ENCODE measurements at regions not wholly inside any gene's neighbourhood (a gene's known extent, or its start where the extent isn't known, plus 50 kb on each side); places are given as distances from the start of the nearest gene placed in this dataset.
"Not testable (repeated sequence)": the region's sequence is repeated elsewhere in the genome, so short reads cannot be mapped to it uniquely, and the experiment has no call there.

- H3K4me3 ChIP-seq (ENCODE audit: low read length): no peak overlapping the region
- no peak for DNase-seq (ENCODE audit: low read depth)
- TF ChIP-seq, protein P1, sequence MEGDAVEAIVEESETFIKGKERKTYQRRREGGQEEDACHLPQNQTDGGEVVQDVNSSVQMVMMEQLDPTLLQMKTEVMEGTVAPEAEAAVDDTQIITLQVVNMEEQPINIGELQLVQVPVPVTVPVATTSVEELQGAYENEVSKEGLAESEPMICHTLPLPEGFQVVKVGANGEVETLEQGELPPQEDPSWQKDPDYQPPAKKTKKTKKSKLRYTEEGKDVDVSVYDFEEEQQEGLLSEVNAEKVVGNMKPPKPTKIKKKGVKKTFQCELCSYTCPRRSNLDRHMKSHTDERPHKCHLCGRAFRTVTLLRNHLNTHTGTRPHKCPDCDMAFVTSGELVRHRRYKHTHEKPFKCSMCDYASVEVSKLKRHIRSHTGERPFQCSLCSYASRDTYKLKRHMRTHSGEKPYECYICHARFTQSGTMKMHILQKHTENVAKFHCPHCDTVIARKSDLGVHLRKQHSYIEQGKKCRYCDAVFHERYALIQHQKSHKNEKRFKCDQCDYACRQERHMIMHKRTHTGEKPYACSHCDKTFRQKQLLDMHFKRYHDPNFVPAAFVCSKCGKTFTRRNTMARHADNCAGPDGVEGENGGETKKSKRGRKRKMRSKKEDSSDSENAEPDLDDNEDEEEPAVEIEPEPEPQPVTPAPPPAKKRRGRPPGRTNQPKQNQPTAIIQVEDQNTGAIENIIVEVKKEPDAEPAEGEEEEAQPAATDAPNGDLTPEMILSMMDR (conservative IDR thresholded peaks at IDR 0.05; ENCODE audit: low read length): no peak
Measured at GRCh38 chr15:66885281-66885915, 180.0 kb upstream of the SMAD3 start.

DNA sequence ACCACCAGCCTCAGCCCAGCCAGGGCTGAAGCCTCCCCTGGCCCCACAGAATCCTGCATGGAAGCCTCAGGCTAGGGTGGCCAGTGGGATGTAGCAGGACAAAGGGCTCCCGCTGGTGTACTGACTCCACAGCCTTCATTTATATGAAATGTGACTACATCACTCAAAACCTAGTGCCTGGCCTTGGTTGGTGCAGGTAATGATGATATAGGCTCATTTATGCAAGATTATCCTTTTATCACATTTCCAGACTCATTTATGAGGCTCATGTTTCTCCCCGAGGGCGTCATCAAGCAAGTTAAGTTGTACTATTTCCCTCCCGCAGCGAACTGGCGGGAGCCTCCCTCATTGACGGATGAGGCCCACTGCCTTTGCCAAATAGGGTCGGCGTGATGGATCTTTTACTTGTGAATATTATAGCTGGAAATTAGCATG is 179.1 kb upstream of the SMAD3 start:
- TF ChIP-seq, protein P1 (conservative IDR thresholded peaks at IDR 0.05; ENCODE audit: low read length): no peak
- no peak for DNase-seq (ENCODE audit: low read depth)

DNA sequence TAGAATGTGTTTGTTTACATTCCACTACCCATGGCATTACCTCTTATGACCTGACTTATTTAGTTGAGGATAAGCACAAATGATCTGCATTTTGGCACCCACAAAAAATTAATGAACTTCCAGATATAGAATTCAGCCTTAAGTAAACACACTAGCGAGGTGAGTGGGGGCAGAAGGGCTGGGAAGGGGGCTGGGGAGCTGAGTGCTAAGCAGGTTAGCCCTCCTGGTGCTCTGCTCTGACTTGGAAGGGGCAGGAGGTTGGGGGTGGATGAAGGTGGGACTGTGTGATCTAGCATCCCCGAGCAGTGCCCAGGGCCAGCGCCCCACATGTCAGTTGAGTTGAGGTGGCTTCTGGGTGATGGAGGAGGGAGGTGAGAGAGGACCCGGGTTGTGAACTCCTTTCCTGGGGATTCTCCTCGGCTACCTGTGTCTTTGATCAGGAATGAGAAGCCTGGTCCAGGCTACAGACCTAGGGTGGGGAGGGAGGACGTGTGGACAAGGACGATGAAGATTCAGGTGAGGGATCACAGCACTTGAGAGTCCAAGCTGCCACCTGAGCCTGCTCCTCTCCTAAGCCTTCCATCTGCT is 178.6 kb upstream of the SMAD3 start:
- no peak for DNase-seq (ENCODE audit: low read depth)
- TF ChIP-seq, protein P1 (conservative IDR thresholded peaks at IDR 0.05; ENCODE audit: low read length): no peak
- no peak overlapping the region for H3K4me3 ChIP-seq (ENCODE audit: low read length)

More for the DNA sequence above, 179.1 kb upstream of the SMAD3 start:
- H3K4me3 ChIP-seq (ENCODE audit: low read length): no peak overlapping the region

DNA sequence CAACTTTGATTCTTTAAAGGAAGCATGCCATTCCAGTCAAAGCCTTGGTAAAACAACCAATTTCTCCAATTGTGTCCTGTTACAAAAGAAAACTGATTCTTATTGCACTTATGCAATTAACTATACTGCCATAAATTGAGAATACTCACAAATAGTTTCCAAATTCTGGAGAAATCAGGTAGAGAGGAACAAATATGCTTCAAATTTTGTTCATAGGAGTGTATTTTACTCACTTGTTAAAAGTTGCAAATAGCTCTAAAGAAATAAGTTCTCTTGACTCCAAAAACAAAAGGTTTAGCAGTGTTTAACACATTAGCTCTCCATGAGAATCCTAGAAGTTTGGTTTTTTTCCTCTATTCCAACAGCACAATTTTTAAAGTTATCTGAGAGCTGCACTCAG is 176.1 kb upstream of the SMAD3 start:
- H3K4me3 ChIP-seq (ENCODE audit: low read length); DNase-seq (ENCODE audit: low read depth): not testable (repeated sequence)

GRCh38 chr15:66891776-66892175 is 173.6 kb upstream of the SMAD3 start:
- no peak overlapping the region for H3K4me3 ChIP-seq (ENCODE audit: low read length)
- TF ChIP-seq, protein P1 (conservative IDR thresholded peaks at IDR 0.05; ENCODE audit: low read length): no peak
- no peak for DNase-seq (ENCODE audit: low read depth)

- no peak for DNase-seq (ENCODE audit: low read depth)
- TF ChIP-seq, protein P1 (conservative IDR thresholded peaks at IDR 0.05; ENCODE audit: low read length): no peak
Measured at GRCh38 chr15:66893294-66893693, 172.1 kb upstream of the SMAD3 start.

GRCh38 chr15:66894363-66894762 is 171.0 kb upstream of the SMAD3 start:
- TF ChIP-seq, protein P1 (conservative IDR thresholded peaks at IDR 0.05; ENCODE audit: low read length): no peak
- H3K4me3 ChIP-seq (ENCODE audit: low read length): no peak overlapping the region
- DNase-seq (ENCODE audit: low read depth): no peak

More at GRCh38 chr15:66893294-66893693, 172.1 kb upstream of the SMAD3 start:
- no peak overlapping the region for H3K4me3 ChIP-seq (ENCODE audit: low read length)
